ENCODE measurements at regions not wholly inside any gene's neighbourhood (a gene's known extent, or its start where the extent isn't known, plus 50 kb on each side); places are given as distances from the start of the nearest gene placed in this dataset.

GRCh38 chr5:101688156-101688555 is 607.9 kb downstream of the SLCO4C1 start:
- TF ChIP-seq, protein P1, sequence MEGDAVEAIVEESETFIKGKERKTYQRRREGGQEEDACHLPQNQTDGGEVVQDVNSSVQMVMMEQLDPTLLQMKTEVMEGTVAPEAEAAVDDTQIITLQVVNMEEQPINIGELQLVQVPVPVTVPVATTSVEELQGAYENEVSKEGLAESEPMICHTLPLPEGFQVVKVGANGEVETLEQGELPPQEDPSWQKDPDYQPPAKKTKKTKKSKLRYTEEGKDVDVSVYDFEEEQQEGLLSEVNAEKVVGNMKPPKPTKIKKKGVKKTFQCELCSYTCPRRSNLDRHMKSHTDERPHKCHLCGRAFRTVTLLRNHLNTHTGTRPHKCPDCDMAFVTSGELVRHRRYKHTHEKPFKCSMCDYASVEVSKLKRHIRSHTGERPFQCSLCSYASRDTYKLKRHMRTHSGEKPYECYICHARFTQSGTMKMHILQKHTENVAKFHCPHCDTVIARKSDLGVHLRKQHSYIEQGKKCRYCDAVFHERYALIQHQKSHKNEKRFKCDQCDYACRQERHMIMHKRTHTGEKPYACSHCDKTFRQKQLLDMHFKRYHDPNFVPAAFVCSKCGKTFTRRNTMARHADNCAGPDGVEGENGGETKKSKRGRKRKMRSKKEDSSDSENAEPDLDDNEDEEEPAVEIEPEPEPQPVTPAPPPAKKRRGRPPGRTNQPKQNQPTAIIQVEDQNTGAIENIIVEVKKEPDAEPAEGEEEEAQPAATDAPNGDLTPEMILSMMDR (IDR thresholded peaks at IDR 0.05; ENCODE audit: low read length), result no peak
- TF ChIP-seq EZH2 (IDR thresholded peaks at IDR 0.05; ENCODE audit: borderline replicate concordance, low read length), result no peak
